MCF 10A (cell line): ENCODE measurements at regions not wholly inside any gene's neighbourhood (a gene's known extent, or its start where the extent isn't known, plus 50 kb on each side); places are given as distances from the start of the nearest gene placed in this dataset.

Experiments used
- BruUV-seq: library from RNA; stranded (reverse); fragments of 400-500 nt; replicated peaks from 2 replicates; lab custom pipeline; 2021; lab: Mats Ljungman, UMichigan
- CTCF ChIA-PET: fragments of 300-600 bp; sonication (Branson Sonifier 250); formaldehyde crosslinking; extraction: SDS; loops from one replicate; lab custom pipeline; 2021; ENCODE audit warnings: antibody characterized with exemption, inconsistent platforms; lab: Yijun Ruan, JAX
- POLR2A ChIA-PET: fragments of 300-600, 350-650 bp; sonication (Branson Sonifier 250); formaldehyde crosslinking; extraction: SDS; loops from one replicate; lab custom pipeline; 2020; ENCODE audit warnings: antibody characterized with exemption, inconsistent platforms; lab: Yijun Ruan, JAX
- DNase-seq: peaks from one replicate; pipeline ENCODE4 v3.0.0-alpha.2; 2018; ENCODE audit not compliant: unreplicated experiment
- H3K27ac Mint-ChIP-seq: one replicate; pipeline ENCODE4 v1.8.0; 2022; ENCODE audit warnings: mild to moderate bottlenecking, low read depth, mixed read lengths; ENCODE audit not compliant: unreplicated experiment
- H3K27me3 Mint-ChIP-seq: one replicate; pipeline ENCODE4 v1.8.0; 2022; ENCODE audit warnings: mixed read lengths; ENCODE audit not compliant: insufficient read depth, unreplicated experiment
- H3K36me3 Mint-ChIP-seq: one replicate; pipeline ENCODE4 v1.8.0; 2022; ENCODE audit warnings: mild to moderate bottlenecking, moderate library complexity, mixed read lengths; ENCODE audit not compliant: insufficient read depth, unreplicated experiment
- H3K4me1 Mint-ChIP-seq: one replicate; pipeline ENCODE4 v1.8.0; 2022; ENCODE audit warnings: mixed read lengths; ENCODE audit not compliant: insufficient read depth, unreplicated experiment
- H3K4me3 Mint-ChIP-seq: one replicate; pipeline ENCODE4 v1.8.0; 2022; ENCODE audit warnings: mild to moderate bottlenecking, moderate library complexity, mixed read lengths; ENCODE audit not compliant: unreplicated experiment
- H3K9me3 Mint-ChIP-seq: one replicate; pipeline ENCODE4 v1.8.0; 2022; ENCODE audit warnings: mixed read lengths; ENCODE audit not compliant: unreplicated experiment
- intact Hi-C: fragments of 100-400 bp; cut with micrococcal nuclease; formaldehyde crosslinking; loops from 2 replicates; pipeline ENCODE4 v1.14.1; 2022
- TF ChIP-seq, protein P1 (sequence below): fragments of 200-600 bp; IDR thresholded peaks from one replicate; pipeline ENCODE4 v1.8.0; 2022; ENCODE audit warnings: antibody characterized with exemption, mild to moderate bottlenecking; ENCODE audit not compliant: unreplicated experiment

DNA sequence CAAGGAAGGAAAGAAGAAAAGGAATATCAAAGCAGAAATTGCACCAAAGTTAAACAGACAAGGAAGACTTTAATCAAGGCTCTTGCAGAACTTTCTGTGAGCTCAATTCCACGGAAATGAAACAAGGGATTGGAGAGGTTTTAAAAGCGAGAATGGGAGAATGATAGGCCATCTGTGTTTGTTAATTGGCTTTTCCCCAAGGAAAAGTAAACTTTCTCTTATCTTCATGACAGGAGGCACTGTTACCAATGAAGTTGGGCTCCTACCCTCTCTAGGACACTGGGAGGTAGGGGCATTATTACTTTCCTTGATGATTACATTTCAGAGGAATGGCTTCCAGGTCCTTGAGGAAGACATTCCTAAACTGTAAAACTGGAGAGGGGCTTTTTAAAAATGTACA is 328.8 kb upstream of the NWD2 start:
- TF ChIP-seq, protein P1, sequence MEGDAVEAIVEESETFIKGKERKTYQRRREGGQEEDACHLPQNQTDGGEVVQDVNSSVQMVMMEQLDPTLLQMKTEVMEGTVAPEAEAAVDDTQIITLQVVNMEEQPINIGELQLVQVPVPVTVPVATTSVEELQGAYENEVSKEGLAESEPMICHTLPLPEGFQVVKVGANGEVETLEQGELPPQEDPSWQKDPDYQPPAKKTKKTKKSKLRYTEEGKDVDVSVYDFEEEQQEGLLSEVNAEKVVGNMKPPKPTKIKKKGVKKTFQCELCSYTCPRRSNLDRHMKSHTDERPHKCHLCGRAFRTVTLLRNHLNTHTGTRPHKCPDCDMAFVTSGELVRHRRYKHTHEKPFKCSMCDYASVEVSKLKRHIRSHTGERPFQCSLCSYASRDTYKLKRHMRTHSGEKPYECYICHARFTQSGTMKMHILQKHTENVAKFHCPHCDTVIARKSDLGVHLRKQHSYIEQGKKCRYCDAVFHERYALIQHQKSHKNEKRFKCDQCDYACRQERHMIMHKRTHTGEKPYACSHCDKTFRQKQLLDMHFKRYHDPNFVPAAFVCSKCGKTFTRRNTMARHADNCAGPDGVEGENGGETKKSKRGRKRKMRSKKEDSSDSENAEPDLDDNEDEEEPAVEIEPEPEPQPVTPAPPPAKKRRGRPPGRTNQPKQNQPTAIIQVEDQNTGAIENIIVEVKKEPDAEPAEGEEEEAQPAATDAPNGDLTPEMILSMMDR = no peak
- H3K36me3 Mint-ChIP-seq = no peaks in the 10 kb centered on the region
- H3K4me1 Mint-ChIP-seq = no peaks in the 10 kb centered on the region
- intact Hi-C loops = loop anchor here (10.0 kb wide), 1 partner anchor 501 kb away; no protein-coding TSS in a partner anchor
- H3K9me3 Mint-ChIP-seq = no peaks in the 10 kb centered on the region
- H3K27me3 Mint-ChIP-seq = no peaks in the 10 kb centered on the region
- ChIA-PET CTCF (no interaction called here), POLR2A (no interaction called here)
- BruUV-seq = no TSS peak
- no peak overlapping the region for H3K4me3 Mint-ChIP-seq
- DNase-seq = no peak
- no peak overlapping the region for H3K27ac Mint-ChIP-seq

DNA sequence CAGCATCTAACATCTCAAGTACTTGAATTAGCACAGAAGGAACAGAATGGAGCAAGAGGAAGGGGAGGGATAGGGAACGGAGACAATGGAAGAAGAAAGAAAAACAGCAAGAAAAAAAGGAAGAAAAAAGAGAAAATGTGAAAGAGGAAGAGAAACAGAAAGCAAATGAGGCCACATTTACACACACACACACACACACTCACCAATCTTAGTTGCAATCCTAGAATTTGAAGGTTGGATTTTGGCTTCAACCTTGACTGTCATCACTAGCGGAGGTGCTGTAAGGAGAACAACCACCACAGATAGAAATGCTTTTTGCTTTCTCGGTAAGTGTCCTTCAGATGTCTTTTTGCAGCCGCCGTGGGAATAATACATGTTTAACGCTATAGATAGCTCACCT is 327.1 kb upstream of the NWD2 start:
- ChIA-PET POLR2A (interaction anchor here (0.7 kb wide), 1 partner anchor 99 kb away, joined by 3 read pairs; no protein-coding TSS in a partner anchor), CTCF (no interaction called here)
- no peaks in the 10 kb centered on the region for H3K36me3 Mint-ChIP-seq
- H3K27me3 Mint-ChIP-seq = no peaks in the 10 kb centered on the region
- no peak for DNase-seq
- no peaks in the 10 kb centered on the region for H3K9me3 Mint-ChIP-seq
- no peak overlapping the region for H3K4me3 Mint-ChIP-seq
- BruUV-seq = no TSS peak
- H3K27ac Mint-ChIP-seq = no peak overlapping the region
- intact Hi-C loops = loop anchor here (10.0 kb wide), 1 partner anchor 503 kb away; no protein-coding TSS in a partner anchor
- peaks cover 12% of the 10 kb centered on the region for H3K4me1 Mint-ChIP-seq
- TF ChIP-seq, protein P1 = no peak

DNA sequence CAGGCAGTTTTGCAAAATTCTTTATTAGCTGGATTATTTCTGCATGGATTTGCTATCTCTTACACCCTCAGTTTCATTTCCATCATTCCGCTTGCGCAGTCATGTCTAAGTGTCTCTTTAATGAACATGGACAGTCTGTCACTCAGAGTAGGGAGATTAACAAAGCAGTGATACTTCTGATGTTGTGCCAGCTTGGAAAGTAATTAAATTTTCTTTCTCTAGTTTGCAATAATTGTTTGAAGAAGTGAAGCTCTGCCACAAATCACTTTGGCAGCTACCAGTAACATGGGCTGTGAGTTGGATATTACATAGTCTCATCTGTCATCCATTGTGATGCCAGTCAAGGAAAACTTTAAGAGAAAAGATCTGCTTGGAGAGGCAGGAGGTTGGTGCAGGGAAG is 324.8 kb upstream of the NWD2 start:
- H3K36me3 Mint-ChIP-seq = no peaks in the 10 kb centered on the region
- no peak for DNase-seq
- TF ChIP-seq, protein P1 = no peak
- H3K4me3 Mint-ChIP-seq = no peak overlapping the region
- H3K27ac Mint-ChIP-seq = no peak overlapping the region
- H3K27me3 Mint-ChIP-seq = no peaks in the 10 kb centered on the region
- no TSS peak for BruUV-seq
- ChIA-PET POLR2A (no interaction called here), CTCF (interaction anchor here (0.7 to 1.1 kb wide), 2 partner anchors 10 to 545 kb away, joined by 3 read pairs; no protein-coding TSS in a partner anchor)
- intact Hi-C loops = loop anchor here (10.0 kb wide), 1 partner anchor 505 kb away; no protein-coding TSS in a partner anchor
- H3K9me3 Mint-ChIP-seq = no peaks in the 10 kb centered on the region
- peaks cover 16% of the 10 kb centered on the region for H3K4me1 Mint-ChIP-seq

DNA sequence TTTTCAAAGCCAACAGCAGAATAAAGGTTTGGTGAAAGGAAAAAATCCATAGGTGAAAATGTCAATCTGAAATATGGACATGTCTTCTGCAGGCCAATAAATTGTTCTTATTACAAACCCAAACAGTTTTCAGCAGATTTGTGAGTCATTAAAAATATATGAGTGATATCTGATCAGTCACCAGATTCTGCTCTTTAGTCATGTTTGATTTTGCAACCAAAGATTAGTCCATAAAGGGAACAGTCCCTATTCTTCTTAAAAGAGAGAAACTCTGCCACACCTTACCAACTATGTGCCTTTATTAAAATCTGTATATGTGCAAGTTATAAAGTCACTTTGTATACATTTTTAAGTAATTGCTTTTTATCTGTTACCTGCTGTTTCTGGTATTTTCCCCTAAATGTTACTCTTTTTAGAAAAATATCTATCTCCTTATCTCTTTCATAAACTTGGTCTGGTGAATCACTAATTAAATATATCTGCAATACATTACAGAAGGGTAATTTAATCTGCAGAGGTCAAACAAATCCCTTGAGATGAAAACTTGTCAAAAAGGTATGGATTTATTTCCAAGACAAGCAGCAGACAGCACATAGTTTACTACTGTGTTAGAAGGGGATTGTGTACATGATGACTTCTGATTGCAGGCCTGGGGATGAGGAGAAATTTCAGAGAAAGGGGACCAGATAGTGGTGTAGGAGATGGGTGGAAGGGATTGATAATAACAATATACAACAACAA is 322.9 kb upstream of the NWD2 start:
- H3K27ac Mint-ChIP-seq = no peak overlapping the region
- no peaks in the 10 kb centered on the region for H3K9me3 Mint-ChIP-seq
- TF ChIP-seq, protein P1 = no peak
- peak; percentile 50 for DNase-seq
- no peaks in the 10 kb centered on the region for H3K36me3 Mint-ChIP-seq
- peaks cover 18% of the 10 kb centered on the region for H3K4me1 Mint-ChIP-seq
- BruUV-seq = no TSS peak
- H3K4me3 Mint-ChIP-seq = no peak overlapping the region
- intact Hi-C loops = no loop called here
- no peaks in the 10 kb centered on the region for H3K27me3 Mint-ChIP-seq
- ChIA-PET POLR2A (interaction anchor here (0.6 kb wide), 1 partner anchor 563 kb away, joined by 4 read pairs; no protein-coding TSS in a partner anchor), CTCF (no interaction called here)
